ENCODE measurements at regions not wholly inside any gene's neighbourhood (a gene's known extent, or its start where the extent isn't known, plus 50 kb on each side); places are given as distances from the start of the nearest gene placed in this dataset.

GRCh38 chr3:16033889-16034687, 140.4 kb upstream of the GALNT15 start:
- peak in 1 of 2 experiments; percentile 13 for DNase-seq (ENCODE audit: low read depth in 1 of 2, low spot score in 1 of 2)
- in situ Hi-C loops (cut with HindIII; ENCODE audit: low pct_unique_long_range_greater_than_20kb, low sequenced_read_pairs) = no loop called here

GRCh38 chr3:16040991-16041390, 133.5 kb upstream of the GALNT15 start:
- in situ Hi-C loops (cut with HindIII; ENCODE audit: low pct_unique_long_range_greater_than_20kb, low sequenced_read_pairs) = no loop called here
- no peak for DNase-seq (ENCODE audit: low read depth in 1 of 2, low spot score in 1 of 2)
- no peak for TF ChIP-seq JUND (IDR thresholded peaks at IDR 0.05; ENCODE audit: low read depth)

More at GRCh38 chr3:16033889-16034687, 140.4 kb upstream of the GALNT15 start:
- TF ChIP-seq JUND (IDR thresholded peaks at IDR 0.05; ENCODE audit: low read depth) = no peak

- no peak for TF ChIP-seq JUND (IDR thresholded peaks at IDR 0.05; ENCODE audit: low read depth)
- peak; percentile 59 to 77 for DNase-seq (ENCODE audit: low read depth in 1 of 2, low spot score in 1 of 2)
- in situ Hi-C loops (cut with HindIII; ENCODE audit: low pct_unique_long_range_greater_than_20kb, low sequenced_read_pairs) = no loop called here
These were observed 125.8 kb upstream of the GALNT15 start for GRCh38 chr3:16048435-16049318.

- DNase-seq (ENCODE audit: low read depth in 1 of 2, low spot score in 1 of 2) = no peak
These were observed 123.6 kb upstream of the GALNT15 start for GRCh38 chr3:16050641-16051467.

GRCh38 chr3:16051691-16052090, 122.8 kb upstream of the GALNT15 start:
- in situ Hi-C loops (cut with HindIII; ENCODE audit: low pct_unique_long_range_greater_than_20kb, low sequenced_read_pairs) = no loop called here
- TF ChIP-seq JUND (IDR thresholded peaks at IDR 0.05; ENCODE audit: low read depth) = no peak
- no peak for DNase-seq (ENCODE audit: low read depth in 1 of 2, low spot score in 1 of 2)

More at GRCh38 chr3:16050641-16051467, 123.6 kb upstream of the GALNT15 start:
- in situ Hi-C loops (cut with HindIII; ENCODE audit: low pct_unique_long_range_greater_than_20kb, low sequenced_read_pairs) = no loop called here
- TF ChIP-seq JUND (IDR thresholded peaks at IDR 0.05; ENCODE audit: low read depth) = no peak

GRCh38 chr3:16052964-16053363, 121.5 kb upstream of the GALNT15 start:
- in situ Hi-C loops (cut with HindIII; ENCODE audit: low pct_unique_long_range_greater_than_20kb, low sequenced_read_pairs) = no loop called here
- TF ChIP-seq JUND (IDR thresholded peaks at IDR 0.05; ENCODE audit: low read depth) = no peak
- DNase-seq (ENCODE audit: low read depth in 1 of 2, low spot score in 1 of 2) = no peak

GRCh38 chr3:16053794-16054193, 120.7 kb upstream of the GALNT15 start:
- no peak for DNase-seq (ENCODE audit: low read depth in 1 of 2, low spot score in 1 of 2)
- TF ChIP-seq JUND (IDR thresholded peaks at IDR 0.05; ENCODE audit: low read depth) = no peak
- in situ Hi-C loops (cut with HindIII; ENCODE audit: low pct_unique_long_range_greater_than_20kb, low sequenced_read_pairs) = no loop called here

- in situ Hi-C loops (cut with HindIII; ENCODE audit: low pct_unique_long_range_greater_than_20kb, low sequenced_read_pairs) = no loop called here
- no peak for DNase-seq (ENCODE audit: low read depth in 1 of 2, low spot score in 1 of 2)
- TF ChIP-seq JUND (IDR thresholded peaks at IDR 0.05; ENCODE audit: low read depth) = no peak
These were observed 118.8 kb upstream of the GALNT15 start for GRCh38 chr3:16055606-16056211.

GRCh38 chr3:16056217-16056616, 118.3 kb upstream of the GALNT15 start:
- no peak for DNase-seq (ENCODE audit: low read depth in 1 of 2, low spot score in 1 of 2)
- in situ Hi-C loops (cut with HindIII; ENCODE audit: low pct_unique_long_range_greater_than_20kb, low sequenced_read_pairs) = no loop called here
- TF ChIP-seq JUND (IDR thresholded peaks at IDR 0.05; ENCODE audit: low read depth) = no peak

GRCh38 chr3:16058521-16058920, 116.0 kb upstream of the GALNT15 start:
- TF ChIP-seq JUND (IDR thresholded peaks at IDR 0.05; ENCODE audit: low read depth) = no peak
- in situ Hi-C loops (cut with HindIII; ENCODE audit: low pct_unique_long_range_greater_than_20kb, low sequenced_read_pairs) = no loop called here
- DNase-seq (ENCODE audit: low read depth in 1 of 2, low spot score in 1 of 2) = no peak

GRCh38 chr3:16059081-16059537, 115.4 kb upstream of the GALNT15 start:
- in situ Hi-C loops (cut with HindIII; ENCODE audit: low pct_unique_long_range_greater_than_20kb, low sequenced_read_pairs) = no loop called here
- no peak for DNase-seq (ENCODE audit: low read depth in 1 of 2, low spot score in 1 of 2)
- no peak for TF ChIP-seq JUND (IDR thresholded peaks at IDR 0.05; ENCODE audit: low read depth)
